ENCODE measurements at regions not wholly inside any gene's neighbourhood (a gene's known extent, or its start where the extent isn't known, plus 50 kb on each side); places are given as distances from the start of the nearest gene placed in this dataset.
A peak's percentile ranks its signal among the peaks of the same experiment; 100 is the strongest.

DNA sequence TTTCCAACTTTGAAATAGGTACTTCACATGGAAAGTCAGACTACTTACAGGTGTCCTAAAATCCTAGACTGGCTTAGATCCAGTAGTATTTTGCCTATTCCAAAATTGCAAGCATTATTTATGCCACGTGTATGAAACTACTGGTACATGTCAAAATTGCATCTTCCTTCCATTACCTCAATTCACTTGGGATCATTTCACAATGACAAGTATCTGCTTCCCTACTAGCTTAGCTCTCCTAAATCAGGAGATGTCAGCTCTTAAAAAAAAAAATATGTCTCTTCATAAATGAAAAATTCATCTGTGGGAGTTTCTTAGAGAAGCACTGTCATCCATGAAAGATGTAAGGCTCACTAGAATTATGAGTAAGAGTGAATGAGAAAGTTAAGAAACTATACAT is 466.6 kb upstream of the MANEA start:
- H3K4me3 ChIP-seq (ENCODE audit: low read depth, low read length): no peak overlapping the region
- DNase-seq (ENCODE audit: low read depth): no peak
- TF ChIP-seq, protein P1, sequence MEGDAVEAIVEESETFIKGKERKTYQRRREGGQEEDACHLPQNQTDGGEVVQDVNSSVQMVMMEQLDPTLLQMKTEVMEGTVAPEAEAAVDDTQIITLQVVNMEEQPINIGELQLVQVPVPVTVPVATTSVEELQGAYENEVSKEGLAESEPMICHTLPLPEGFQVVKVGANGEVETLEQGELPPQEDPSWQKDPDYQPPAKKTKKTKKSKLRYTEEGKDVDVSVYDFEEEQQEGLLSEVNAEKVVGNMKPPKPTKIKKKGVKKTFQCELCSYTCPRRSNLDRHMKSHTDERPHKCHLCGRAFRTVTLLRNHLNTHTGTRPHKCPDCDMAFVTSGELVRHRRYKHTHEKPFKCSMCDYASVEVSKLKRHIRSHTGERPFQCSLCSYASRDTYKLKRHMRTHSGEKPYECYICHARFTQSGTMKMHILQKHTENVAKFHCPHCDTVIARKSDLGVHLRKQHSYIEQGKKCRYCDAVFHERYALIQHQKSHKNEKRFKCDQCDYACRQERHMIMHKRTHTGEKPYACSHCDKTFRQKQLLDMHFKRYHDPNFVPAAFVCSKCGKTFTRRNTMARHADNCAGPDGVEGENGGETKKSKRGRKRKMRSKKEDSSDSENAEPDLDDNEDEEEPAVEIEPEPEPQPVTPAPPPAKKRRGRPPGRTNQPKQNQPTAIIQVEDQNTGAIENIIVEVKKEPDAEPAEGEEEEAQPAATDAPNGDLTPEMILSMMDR (IDR thresholded peaks at IDR 0.05; ENCODE audit: control insufficient read depth, extremely low read depth, insufficient read depth): no peak

DNA sequence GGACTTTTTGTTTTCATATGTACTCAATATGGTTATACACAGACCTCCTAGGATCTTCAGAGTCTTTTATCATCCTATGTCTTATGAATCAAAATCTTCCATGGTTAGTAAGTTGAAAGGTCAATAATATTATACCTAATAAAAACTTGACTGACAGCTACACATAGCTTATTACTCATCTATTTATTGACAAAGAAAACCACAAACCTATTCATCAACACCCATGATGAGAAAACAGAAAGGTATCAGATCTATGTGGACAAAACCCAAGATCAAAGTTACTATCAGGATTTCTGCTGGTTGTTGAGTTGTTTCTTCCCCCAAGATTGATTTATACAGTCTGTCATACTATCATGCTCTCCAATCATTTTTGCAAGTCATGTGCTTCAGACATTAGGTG is 460.1 kb upstream of the MANEA start:
- no peak overlapping the region for H3K4me3 ChIP-seq (ENCODE audit: low read depth, low read length)
- DNase-seq (ENCODE audit: low read depth): no peak
- TF ChIP-seq, protein P1 (IDR thresholded peaks at IDR 0.05; ENCODE audit: control insufficient read depth, extremely low read depth, insufficient read depth): no peak

DNA sequence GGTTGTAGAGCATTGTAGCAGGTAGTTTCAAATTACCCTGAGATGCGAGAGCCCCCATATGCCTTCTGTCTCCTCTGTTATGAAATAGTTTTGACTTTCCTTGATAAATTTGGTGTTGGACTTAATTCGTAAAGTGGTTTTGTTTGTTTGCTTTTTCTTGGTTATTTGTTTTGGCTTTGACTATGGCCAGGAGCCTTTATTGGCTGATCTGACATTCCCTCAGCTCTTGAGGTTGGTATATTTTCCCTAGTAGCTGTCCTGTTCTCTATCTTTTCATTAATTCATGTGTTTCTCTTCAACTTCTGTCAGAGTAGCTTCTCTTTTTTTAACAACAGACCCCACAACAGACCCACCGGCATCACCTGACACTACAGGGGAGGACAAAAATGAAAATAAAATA is 457.4 kb upstream of the MANEA start:
- TF ChIP-seq, protein P1 (IDR thresholded peaks at IDR 0.05; ENCODE audit: control insufficient read depth, extremely low read depth, insufficient read depth): no peak
- DNase-seq (ENCODE audit: low read depth): peak; percentile 53
- no peak overlapping the region for H3K4me3 ChIP-seq (ENCODE audit: low read depth, low read length)

DNA sequence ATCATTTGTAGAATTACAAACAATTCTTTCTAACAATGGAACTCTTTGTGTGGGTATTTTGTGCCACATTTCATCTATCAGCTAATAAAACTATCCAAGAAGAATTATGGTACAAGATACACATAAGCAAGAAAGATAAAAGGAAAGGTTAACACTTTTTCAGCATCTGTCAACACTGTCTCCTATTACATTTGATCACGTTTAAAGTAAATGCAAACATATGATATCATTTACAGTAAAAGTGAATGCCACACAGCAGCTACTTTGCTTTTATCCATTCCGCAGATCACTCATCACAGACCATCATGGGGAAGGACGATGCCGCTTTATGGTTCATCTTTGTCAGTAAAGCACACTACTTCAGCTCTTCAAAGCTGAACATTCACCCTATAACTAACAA is 456.4 kb upstream of the MANEA start:
- DNase-seq (ENCODE audit: low read depth): no peak
- TF ChIP-seq, protein P1 (IDR thresholded peaks at IDR 0.05; ENCODE audit: control insufficient read depth, extremely low read depth, insufficient read depth): no peak
- no peak overlapping the region for H3K4me3 ChIP-seq (ENCODE audit: low read depth, low read length)

DNA sequence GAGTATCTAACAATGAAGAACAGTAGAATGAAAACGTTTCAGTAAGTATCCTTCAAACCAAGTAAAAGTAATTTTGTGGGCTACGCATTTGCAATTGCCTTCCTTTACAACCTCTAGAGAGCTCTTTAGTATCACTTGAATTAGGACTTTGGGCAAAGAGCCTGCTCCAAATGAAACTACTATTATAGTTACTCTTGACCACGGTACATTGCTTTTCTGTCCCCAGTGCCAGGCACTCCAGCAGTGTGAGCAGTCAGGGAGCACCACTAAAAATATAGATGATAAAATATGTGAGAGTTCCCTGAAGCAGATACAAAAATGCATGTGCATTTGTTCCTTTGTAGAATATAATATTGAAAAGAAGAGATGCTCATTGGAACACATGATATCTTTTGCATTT is 450.1 kb upstream of the MANEA start:
- TF ChIP-seq, protein P1 (IDR thresholded peaks at IDR 0.05; ENCODE audit: control insufficient read depth, extremely low read depth, insufficient read depth): no peak
- no peak for DNase-seq (ENCODE audit: low read depth)
- H3K4me3 ChIP-seq (ENCODE audit: low read depth, low read length): no peak overlapping the region

DNA sequence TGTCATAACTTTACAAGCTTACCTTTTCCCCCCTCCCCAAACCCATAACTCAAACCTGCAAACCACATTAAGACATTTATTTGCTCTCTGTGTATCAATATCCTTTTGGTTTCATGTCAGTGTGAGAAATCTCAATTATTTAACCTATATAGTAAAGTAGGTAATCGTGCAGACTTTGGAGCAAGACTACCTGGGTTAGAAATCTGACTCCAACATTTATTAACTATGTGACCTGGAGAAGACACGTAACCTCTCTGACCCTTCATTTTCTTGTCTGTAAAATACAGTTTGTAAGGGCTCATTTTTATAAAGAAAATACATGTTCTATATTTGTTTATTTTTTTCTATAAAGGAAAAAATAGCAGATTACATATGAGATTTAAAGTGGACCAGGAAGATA is 448.9 kb upstream of the MANEA start:
- TF ChIP-seq, protein P1 (IDR thresholded peaks at IDR 0.05; ENCODE audit: control insufficient read depth, extremely low read depth, insufficient read depth): no peak
- no peak overlapping the region for H3K4me3 ChIP-seq (ENCODE audit: low read depth, low read length)
- DNase-seq (ENCODE audit: low read depth): no peak

DNA sequence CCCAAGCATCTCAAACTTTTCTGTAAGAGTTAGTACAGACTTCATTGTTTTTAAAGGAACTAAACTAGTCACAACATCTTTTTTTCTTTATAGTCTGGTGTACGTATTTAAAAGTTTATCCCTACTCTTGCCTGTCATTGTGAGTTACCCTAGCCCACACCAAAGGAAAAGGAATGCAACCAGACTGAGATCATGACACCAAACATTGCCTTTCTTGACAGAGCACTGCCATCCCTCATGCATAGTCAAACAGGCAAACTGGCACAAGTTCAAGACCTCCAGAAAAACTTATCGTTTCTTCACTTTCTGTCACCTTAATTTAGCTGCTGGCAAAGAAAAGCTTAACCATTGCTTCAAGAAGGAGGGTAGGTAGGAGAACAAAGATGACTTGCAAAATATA is 448.4 kb upstream of the MANEA start:
- TF ChIP-seq, protein P1 (IDR thresholded peaks at IDR 0.05; ENCODE audit: control insufficient read depth, extremely low read depth, insufficient read depth): no peak
- H3K4me3 ChIP-seq (ENCODE audit: low read depth, low read length): no peak overlapping the region
- no peak for DNase-seq (ENCODE audit: low read depth)

Measured in LNCaP clone FGC (cell line).